MM.1S (cell line): ENCODE measurements at regions not wholly inside any gene's neighbourhood (a gene's known extent, or its start where the extent isn't known, plus 50 kb on each side); places are given as distances from the start of the nearest gene placed in this dataset.

ENCODE experiments used
- CTCF ChIP-seq: fragments of 300-600 bp; sonication (generic); IDR thresholded peaks from 2 replicates; pipeline ENCODE4 v1.5.1; 2016; ENCODE audit warnings: antibody characterized with exemption, low read length, mixed read lengths
- EZH2 ChIP-seq: fragments of 300-600 bp; sonication (generic); optimal IDR thresholded peaks from 2 replicates; pipeline ENCODE3; 2017; ENCODE audit warnings: low read depth, mild to moderate bottlenecking, antibody characterized with exemption, low read length, mixed read lengths
- EZH2phosphoT487 ChIP-seq: fragments of 300-600 bp; sonication (generic); IDR thresholded peaks from 2 replicates; pipeline ENCODE4 v1.6.1; 2018; ENCODE audit warnings: antibody characterized with exemption, low read length

GRCh38 chr14:89721956-89722355 is 232.6 kb downstream of the EFCAB11 start:
- no peak for TF ChIP-seq CTCF
- no peak for TF ChIP-seq EZH2
- no peak for TF ChIP-seq EZH2phosphoT487
